Endothelial cell (in vitro differentiated cells): ENCODE measurements at regions not wholly inside any gene's neighbourhood (a gene's known extent, or its start where the extent isn't known, plus 50 kb on each side); places are given as distances from the start of the nearest gene placed in this dataset.

Experiments used
- DNase-seq: peaks from one replicate; pipeline ENCODE4 v3.0.0; 2021; ENCODE audit warnings: low spot score
- H3K27ac Mint-ChIP-seq: one replicate; pipeline ENCODE4 v1.8.0; 2021; ENCODE audit warnings: mixed read lengths, inconsistent platforms; ENCODE audit not compliant: unreplicated experiment
- H3K27me3 Mint-ChIP-seq: one replicate; pipeline ENCODE4 v1.8.0; 2021; ENCODE audit warnings: mild to moderate bottlenecking, moderate library complexity, mixed read lengths, inconsistent platforms; ENCODE audit not compliant: unreplicated experiment
- H3K36me3 Mint-ChIP-seq: one replicate; pipeline ENCODE4 v1.8.0; 2021; ENCODE audit warnings: mild to moderate bottlenecking, low read depth, mixed read lengths, inconsistent platforms; ENCODE audit not compliant: unreplicated experiment
- H3K4me1 Mint-ChIP-seq: one replicate; pipeline ENCODE4 v1.8.0; 2021; ENCODE audit warnings: mild to moderate bottlenecking, mixed read lengths, inconsistent platforms; ENCODE audit not compliant: unreplicated experiment
- H3K4me3 Mint-ChIP-seq: one replicate; pipeline ENCODE4 v1.8.0; 2021; ENCODE audit warnings: mild to moderate bottlenecking, mixed read lengths, inconsistent platforms; ENCODE audit not compliant: unreplicated experiment
- H3K9me3 Mint-ChIP-seq: one replicate; pipeline ENCODE4 v1.8.0; 2021; ENCODE audit warnings: mixed read lengths, inconsistent platforms; ENCODE audit not compliant: unreplicated experiment
- TF ChIP-seq, protein P1 (sequence below): fragments of 200-600 bp; sonication (generic); IDR thresholded peaks from one replicate; pipeline ENCODE4 v1.5.0; 2021; ENCODE audit warnings: antibody characterized with exemption; ENCODE audit not compliant: unreplicated experiment

DNA sequence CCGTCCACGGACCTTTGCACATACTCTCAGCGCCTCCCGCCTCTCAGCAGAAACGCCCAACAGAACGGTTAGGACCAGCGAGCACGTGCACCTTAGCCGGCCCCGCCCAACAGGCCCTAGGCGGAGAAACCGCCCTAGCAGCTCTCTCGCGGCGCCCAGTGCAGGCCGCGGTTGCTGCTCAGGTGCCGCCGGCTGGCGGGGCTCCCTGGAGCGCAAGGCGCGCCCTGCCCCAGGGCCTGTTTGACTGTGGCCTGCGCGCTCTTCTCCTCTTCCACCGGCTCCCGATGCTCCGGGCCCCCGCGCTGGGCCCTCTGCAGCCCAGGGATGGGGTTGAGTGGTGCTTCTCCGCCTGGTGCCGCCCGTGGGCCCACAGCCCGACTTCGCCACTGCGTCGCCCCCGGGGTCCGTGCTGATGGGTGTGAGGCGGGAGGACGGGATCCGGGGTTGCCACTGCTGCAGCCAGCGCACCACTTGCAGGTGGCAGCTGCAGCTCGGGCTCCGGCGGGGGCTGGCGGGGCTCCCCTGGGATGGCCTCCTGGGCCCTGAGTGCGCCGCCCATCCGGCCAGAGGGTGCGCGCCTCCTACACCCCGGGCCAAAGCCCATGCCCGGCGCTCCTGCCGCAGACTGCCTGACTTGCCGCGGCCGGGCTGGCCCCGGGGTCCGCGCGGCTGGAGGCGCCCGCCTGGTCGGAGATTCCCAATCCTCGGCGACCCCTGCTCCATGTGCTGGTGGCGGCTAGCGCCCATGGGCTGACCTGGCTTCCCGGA, 1889.4 kb upstream of the CDH9 start:
- no peak for DNase-seq
- Mint-ChIP-seq H3K27me3 (no peaks in the 10 kb centered on the region), H3K4me3 (no peak overlapping the region), H3K36me3 (peaks cover 8% of the 10 kb centered on the region), H3K4me1 (no peaks in the 10 kb centered on the region), H3K9me3 (peaks cover 7% of the 10 kb centered on the region), H3K27ac (no peak overlapping the region)
- TF ChIP-seq, protein P1, sequence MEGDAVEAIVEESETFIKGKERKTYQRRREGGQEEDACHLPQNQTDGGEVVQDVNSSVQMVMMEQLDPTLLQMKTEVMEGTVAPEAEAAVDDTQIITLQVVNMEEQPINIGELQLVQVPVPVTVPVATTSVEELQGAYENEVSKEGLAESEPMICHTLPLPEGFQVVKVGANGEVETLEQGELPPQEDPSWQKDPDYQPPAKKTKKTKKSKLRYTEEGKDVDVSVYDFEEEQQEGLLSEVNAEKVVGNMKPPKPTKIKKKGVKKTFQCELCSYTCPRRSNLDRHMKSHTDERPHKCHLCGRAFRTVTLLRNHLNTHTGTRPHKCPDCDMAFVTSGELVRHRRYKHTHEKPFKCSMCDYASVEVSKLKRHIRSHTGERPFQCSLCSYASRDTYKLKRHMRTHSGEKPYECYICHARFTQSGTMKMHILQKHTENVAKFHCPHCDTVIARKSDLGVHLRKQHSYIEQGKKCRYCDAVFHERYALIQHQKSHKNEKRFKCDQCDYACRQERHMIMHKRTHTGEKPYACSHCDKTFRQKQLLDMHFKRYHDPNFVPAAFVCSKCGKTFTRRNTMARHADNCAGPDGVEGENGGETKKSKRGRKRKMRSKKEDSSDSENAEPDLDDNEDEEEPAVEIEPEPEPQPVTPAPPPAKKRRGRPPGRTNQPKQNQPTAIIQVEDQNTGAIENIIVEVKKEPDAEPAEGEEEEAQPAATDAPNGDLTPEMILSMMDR: no peak

DNA sequence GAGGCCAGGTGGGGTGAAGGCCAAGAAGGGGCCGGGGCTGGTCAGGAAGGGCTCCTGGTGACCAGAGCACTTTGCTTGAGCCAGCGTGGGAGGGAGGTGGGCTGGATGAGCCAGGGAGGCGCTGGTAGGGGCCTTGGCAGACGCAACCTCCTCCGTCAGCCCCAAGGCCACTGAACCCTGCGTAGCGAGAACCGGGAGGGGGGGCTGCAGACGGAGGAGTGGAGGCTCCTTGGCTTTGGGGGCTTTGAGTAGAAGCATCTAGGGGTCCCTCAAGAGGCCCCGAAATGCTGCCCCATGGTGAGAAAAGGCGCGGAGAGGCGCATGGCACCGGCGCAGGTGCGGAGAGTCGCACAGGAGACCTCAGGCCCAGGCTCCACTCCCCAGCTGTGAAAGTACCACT, 1888.0 kb upstream of the CDH9 start:
- no peak overlapping the region for H3K4me3 Mint-ChIP-seq
- no peaks in the 10 kb centered on the region for H3K4me1 Mint-ChIP-seq
- TF ChIP-seq, protein P1: no peak
- H3K27ac Mint-ChIP-seq: no peak overlapping the region
- H3K36me3 Mint-ChIP-seq: peaks cover 8% of the 10 kb centered on the region
- DNase-seq: no peak
- peaks cover 7% of the 10 kb centered on the region for H3K9me3 Mint-ChIP-seq
- no peaks in the 10 kb centered on the region for H3K27me3 Mint-ChIP-seq

DNA sequence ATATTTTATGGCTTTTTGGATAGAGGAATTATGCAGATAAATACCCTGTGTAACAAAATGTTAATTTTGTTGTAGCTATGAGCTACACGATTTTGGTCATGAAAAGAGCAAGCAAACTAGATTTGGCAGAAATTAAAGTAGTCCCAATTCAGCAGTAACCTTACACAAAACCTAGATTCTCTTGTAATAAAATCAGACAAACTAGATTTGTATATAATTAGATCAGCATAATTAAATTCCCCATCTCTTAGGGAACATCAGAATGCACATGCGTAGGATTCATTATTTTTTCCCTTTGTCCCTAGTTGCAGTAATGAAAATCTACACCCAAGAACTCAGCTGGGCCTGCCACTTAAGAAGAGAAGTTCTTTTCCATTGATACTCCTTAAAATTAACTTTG, 1879.2 kb upstream of the CDH9 start:
- no peaks in the 10 kb centered on the region for H3K36me3 Mint-ChIP-seq
- TF ChIP-seq, protein P1: no peak
- no peak for DNase-seq
- H3K27me3 Mint-ChIP-seq: peaks cover 2% of the 10 kb centered on the region
- H3K4me3 Mint-ChIP-seq: no peak overlapping the region
- H3K4me1 Mint-ChIP-seq: peaks cover 2% of the 10 kb centered on the region
- H3K9me3 Mint-ChIP-seq: no peaks in the 10 kb centered on the region
- no peak overlapping the region for H3K27ac Mint-ChIP-seq

DNA sequence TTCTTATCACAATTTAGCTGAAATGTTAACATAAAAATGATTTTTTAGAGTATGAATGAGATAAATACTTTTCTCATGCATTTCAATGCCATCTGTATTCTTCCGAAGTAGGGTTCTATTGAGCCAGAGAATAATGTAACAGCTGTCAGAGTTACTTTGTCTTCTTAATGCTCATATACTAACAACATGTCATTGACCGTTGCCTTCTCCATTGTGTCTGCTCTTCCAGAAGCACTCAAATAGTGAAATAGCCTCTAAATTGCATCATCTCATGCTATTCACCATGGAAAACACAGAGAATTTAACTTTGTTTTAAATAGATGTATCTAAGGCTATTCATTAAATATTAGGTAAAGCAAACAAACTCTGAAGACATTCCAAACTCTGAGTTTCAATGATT, 1875.9 kb upstream of the CDH9 start:
- no peak overlapping the region for H3K4me3 Mint-ChIP-seq
- no peaks in the 10 kb centered on the region for H3K36me3 Mint-ChIP-seq
- TF ChIP-seq, protein P1: no peak

DNA sequence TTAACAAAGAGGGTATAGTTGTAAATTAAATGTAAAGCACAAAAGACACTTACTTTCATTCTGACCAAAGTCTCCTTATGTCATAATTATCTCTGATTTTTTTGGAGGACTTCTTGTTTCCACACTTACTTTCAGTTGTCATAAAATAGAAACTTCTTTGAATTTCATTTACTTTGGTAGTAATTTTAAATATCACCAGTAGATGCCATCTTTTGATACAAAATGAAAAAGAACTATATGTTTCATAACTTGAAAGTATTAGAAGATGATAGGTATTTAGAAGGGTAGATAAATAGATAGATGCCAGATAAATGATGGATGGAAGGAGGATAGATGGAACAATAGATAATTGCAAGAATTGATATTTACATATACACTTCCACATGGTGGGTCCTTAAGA, 1865.3 kb upstream of the CDH9 start:
- no peaks in the 10 kb centered on the region for H3K4me1 Mint-ChIP-seq
- no peaks in the 10 kb centered on the region for H3K9me3 Mint-ChIP-seq
- no peak for DNase-seq
- H3K36me3 Mint-ChIP-seq: no peaks in the 10 kb centered on the region
- H3K27ac Mint-ChIP-seq: no peak overlapping the region
- H3K27me3 Mint-ChIP-seq: no peaks in the 10 kb centered on the region
- TF ChIP-seq, protein P1: no peak
- no peak overlapping the region for H3K4me3 Mint-ChIP-seq

More for the DNA sequence above, 1875.9 kb upstream of the CDH9 start:
- Mint-ChIP-seq H3K27ac (no peak overlapping the region), H3K27me3 (no peaks in the 10 kb centered on the region), H3K4me1 (peaks cover 2% of the 10 kb centered on the region), H3K9me3 (no peaks in the 10 kb centered on the region)
- no peak for DNase-seq
